Limb (tissue), 2 donors: ENCODE measurements at regions not wholly inside any gene's neighbourhood (a gene's known extent, or its start where the extent isn't known, plus 50 kb on each side); places are given as distances from the start of the nearest gene placed in this dataset.
"Not testable (repeated sequence)": the region's sequence is repeated elsewhere in the genome, so short reads cannot be mapped to it uniquely, and the experiment has no call there.

Experiments
- DNase-seq, 2 donors: peaks; one replicate each; pipeline ENCODE4 v3.0.0-alpha.2; 2016; ENCODE audit errors: extremely low spot score in 2 of 2

DNA sequence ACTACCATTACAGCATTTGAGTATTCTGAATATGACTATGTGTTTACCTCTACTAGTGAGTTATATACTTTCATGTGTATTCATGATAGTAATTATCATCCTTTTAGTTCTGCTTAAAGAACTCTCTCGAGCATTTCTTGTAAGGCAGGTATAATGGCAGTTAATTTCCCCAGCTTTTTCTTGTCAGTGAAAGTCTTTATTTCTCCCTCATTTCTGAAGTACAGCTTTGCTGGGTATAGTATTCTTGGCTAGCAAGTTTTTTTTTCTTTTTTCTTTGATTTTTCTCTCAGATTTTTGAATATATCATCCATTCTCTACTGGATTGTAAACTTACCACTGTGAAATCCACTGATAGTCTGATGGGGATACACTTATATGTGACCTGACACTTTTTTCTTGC is 165.9 kb upstream of the ARHGAP5 start:
- no peak for DNase-seq

DNA sequence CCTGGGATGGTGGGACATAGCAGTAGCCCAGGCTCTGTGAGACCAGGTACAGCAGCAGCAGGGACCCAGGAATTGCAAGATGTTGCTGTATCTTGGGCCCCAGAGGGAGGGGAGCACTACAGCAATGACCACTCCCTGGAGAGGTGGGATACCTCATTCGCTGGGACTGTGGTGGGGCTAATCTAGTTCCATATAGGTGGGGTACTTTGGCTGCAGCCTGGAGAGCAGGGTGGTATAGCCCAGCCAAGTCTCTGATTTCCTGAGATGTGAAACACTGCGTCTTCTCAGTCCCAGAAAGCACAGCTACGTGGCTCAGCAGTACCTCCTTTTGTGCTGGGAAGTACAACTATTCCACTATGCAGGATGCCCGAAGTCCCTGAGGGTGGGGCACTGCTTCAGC is 163.7 kb upstream of the ARHGAP5 start:
- DNase-seq = no peak

DNA sequence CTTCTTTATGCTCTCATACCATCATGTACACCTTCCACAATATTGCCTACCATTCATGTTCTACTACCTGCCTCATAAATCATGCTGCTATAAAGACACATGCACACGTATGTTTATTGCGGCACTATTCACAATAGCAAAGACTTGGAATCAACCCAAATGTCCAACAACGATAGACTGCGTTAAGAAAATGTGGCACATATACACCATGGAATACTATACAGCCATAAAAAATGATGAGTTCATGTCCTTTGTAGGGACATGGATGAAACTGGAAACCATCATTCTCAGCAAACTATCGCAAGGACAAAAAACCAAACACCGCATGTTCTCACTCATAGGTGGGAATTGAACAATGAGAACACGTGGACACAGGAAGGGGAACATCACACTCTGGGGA is 158.8 kb upstream of the ARHGAP5 start:
- not testable (repeated sequence) for DNase-seq

DNA sequence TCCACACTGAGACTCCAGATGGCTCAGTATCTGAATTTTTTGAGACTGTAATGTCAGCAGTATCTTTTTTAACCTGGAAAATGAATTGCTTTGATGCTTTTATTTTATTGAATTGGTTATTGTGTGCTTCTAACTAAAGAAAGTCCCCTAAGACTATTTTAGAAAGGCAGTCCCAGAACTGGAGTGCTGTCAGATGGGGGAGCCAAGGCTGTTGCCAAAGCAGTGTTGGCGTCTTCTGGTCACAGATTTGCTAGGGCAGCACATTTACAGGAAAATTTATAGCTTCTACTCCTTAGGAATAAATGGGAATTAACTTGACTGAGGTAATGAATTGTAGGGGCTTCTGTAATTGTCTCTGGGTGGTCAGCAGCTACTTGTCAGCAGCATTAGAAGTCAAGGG is 157.1 kb upstream of the ARHGAP5 start:
- DNase-seq = no peak

DNA sequence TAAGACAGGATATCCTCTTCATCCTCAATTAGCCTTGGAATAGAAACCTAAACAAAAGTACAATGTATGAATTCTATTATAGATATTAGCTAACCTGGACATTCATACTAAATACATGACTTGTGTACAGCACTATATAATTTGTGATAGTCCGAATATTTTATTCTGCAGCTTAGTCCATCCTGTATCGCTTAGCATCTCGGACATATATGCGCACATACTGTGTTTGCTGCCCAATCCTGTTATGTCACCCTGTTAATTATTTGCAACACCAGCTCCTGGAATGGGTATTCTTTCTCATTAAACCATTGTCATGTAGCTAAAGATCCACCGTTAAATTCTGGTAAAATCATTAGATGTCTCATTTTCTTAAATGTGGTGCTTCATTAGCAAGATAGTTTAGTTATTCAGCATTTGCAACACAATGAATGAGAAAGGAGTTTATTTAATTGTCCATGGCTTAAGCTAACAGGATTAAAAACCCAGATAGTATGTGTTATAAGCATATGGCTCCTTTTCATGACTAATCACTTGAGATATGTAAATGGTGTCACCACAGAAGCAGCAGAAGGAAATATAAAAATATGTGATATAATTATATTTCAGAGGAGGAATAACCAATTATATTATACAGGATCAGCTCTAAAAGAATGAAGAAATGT is 156.0 kb upstream of the ARHGAP5 start:
- DNase-seq = no peak

DNA sequence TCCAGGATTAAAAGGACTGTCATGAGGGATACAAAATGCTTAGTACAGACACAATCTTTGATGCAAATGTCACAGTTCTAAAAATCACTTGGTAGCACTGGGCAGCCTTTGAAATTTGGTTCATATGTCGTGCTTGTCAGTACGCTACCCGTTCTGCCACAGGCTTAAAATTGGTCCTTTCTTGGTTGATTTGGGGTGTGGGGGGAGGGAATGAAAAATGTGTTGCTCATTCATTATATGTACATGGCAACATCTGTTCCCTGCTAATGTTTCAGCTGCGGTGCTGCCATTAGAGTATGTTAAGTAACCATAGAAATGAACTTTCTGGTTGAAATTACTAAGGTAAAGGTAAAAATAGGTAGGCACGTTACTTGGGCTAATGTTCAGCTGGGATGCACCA is 155.4 kb upstream of the ARHGAP5 start:
- no peak for DNase-seq

DNA sequence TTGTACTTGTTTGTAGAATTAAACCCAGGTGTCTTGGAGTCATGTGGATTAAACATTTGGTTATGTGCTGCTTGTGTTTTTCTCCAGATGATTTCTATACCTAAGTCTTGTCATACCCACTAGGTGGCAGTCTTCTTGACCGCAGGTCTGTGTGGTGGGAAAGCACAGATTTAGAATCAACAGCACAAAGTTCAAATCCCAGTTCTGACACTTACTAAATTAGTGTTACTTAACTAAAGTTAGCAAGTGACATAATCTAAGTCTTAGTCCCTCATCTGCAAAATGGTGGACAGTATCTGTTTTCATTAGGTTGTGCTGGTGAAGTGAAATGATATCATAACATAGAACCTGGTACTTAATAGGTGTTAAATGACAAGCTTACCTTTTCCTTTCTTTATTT is 151.0 kb upstream of the ARHGAP5 start:
- peak in 1 of 2 donors; percentile 30 for DNase-seq

DNA sequence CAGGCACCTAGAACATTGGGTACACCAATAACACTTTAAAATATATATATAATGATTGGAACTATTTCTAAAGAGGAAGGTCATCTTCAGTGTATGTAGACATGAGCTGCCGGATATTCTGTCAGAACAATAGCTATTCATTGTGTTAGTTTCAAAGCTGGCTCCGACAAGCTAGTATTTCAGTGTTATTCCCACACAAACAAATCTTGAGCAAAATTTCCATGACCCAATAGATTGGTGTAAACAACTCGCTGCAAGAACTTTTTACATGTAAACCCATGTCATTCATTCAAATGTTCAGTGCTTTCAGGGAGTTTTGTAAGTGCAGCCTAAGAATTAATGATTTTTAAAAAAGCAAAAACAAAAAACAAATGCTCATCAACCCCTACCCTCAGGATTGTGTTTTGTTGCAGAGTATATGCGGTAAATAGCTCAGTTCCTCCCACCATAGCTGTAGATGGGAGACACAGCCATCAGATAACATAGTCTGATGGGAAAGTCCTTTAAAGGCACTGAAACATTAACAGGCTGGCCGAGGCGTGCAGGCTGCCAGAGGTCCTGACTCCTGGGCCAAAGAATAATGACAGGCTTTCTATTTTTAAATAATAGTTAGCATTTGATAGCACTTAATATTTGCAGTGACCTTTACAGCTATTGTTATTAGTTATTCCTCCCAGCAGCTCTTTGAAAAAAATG is 150.3 kb upstream of the ARHGAP5 start:
- no peak for DNase-seq

DNA sequence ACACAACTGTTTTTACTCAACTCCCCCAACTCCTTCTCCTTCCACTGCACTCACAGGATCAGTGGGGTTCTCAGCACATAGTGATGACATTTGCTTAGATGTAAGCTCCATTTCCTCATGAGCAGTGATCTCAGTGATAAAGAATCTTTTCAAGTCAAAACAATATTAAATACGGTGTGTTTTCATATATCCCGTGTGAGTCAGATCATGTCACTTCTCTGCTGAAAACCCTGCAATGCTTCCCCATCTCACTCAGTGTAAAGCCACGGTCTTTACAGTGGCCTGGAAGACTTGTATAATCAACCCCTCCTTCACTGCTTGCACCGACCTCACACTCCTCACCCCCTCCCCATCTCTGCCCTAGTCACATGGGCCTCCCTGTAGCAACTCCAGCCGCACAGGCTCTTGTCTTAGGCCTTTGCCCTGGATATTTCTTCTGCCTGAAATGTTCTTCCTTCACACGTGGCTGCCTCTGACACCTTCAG is 149.7 kb upstream of the ARHGAP5 start:
- DNase-seq = peak in 1 of 2 donors; percentile 26

DNA sequence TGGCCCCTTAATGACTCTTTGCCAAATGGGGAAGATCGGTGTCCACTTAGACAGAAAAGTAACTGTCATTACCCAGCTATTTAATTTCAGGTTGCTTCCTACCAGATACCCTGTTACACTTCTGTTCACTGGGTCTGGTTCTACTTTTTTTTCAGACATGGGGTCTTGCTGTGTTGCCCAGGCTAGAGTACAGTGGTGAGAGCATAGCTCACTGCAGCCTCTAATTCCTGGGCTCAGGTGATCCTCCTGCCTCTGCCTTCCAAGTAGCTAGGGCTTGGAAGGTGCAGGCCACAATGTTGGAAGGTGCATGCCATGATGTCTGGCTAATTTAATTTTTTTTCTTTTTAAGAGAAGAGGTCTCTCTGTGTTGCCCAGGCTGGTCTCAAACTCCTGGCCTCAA is 147.0 kb upstream of the ARHGAP5 start:
- no peak for DNase-seq

DNA sequence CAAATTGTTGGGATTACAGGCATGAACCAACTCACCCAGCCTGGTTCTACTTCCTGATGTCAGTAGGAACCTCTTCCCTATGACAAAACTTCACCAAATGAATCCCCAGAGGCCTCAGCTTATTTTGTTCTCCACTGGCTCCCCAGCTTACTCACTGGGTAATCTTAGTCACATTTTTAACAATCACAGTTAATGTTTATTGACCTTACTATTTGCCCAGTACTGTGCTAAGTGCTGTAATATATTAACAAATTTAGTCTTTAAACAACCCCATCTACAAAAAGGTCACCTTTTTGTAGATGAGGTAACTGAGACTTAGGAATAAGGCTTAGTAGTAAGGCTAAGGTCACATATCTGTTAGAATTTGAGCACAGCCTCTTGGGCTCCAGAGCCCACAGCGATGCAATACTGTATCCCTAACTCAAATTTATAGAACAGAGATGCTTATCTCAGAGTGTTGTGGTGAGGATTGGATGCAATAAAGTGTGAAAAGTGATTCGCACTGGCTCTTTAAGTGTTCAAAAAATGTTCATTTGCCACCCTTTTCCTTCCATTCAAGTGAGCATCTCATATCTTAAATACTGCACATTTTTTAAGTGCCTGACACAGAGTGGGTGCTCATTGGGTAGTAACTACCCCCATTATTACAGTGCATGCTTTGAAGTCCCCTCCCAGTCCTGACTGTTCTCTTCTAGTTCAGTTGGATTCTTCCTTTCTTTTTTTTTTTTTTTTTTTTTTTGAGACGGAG is 146.4 kb upstream of the ARHGAP5 start:
- DNase-seq = no peak

DNA sequence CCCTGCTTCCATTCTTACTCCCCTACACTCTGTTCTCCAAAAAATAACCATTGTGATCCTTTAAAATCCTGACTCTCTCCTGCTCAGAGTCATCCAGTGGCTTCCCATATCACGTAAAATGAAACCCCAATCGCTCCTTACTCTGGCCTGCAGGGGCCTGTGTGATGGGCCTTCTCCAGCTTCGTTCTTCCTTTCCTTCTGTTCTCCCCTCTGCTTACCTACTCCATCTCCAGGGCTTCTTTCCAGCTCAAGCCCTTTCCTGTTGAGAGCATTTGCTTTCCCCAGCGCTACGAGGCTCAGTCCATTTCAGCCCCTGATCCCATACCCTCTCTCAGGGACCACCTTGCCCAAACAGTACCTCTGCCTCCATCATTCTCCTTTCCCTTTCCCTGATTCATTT is 144.4 kb upstream of the ARHGAP5 start:
- DNase-seq = no peak

DNA sequence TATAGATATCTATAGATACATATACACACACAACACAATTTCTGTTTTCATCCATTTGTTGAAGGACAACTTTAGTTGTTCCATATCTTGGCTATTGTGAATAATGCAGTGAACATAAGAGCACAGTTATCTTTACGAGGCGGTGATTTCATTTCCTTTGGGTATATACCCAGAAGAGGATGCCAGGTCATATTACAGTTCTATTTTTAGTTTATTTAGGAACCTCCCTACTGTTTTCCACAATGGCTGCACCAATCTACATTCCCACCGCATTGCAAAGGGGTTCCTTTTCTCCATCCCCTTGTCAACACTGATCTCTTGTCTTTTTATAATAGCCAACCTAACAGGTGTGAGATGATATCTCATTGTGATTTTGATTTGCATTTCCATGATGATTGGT is 143.4 kb upstream of the ARHGAP5 start:
- no peak for DNase-seq

DNA sequence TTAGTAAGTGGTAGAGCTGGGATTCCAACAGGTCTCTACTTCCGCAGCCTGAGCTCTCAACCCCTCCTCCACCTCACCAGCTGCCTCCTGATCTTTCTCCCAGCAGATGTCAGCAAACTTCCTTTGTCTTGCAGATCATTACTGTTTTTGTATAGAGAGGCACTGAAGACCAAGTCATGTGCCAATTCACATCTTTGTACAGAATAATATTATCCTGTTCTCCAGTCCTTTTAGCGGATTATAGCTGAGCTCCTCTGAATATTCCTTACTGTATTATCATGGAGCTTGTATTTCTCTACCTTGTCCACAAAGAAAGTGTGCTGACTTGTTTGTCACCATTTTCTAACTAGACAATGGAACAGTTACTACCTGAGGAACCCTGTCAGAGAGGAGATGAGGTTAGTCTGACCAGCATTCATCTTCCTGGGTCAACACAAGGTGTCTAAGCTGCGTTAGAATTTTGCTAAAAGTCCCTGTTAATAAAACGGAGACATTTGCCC is 142.3 kb upstream of the ARHGAP5 start:
- peak; percentile 51 to 56 for DNase-seq

DNA sequence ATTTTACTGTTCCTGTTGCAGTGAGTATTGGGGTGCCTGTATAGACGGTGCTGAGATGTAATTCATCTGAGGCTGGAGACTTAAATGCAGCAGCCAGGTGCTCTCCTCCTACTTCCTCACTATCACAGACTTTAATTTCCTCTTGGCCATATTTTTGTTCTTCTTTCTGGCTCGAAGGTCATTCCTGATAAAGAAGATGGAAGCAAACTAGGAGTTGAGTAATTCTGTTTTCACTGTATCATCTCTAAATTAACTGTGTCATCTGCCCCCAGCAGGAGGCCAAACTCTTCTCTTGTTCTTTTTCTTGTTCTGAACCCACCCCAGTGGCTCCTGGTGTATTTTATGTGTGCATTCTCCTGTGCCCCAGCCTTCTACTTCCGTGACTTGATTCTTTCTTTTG is 141.7 kb upstream of the ARHGAP5 start:
- no peak for DNase-seq

DNA sequence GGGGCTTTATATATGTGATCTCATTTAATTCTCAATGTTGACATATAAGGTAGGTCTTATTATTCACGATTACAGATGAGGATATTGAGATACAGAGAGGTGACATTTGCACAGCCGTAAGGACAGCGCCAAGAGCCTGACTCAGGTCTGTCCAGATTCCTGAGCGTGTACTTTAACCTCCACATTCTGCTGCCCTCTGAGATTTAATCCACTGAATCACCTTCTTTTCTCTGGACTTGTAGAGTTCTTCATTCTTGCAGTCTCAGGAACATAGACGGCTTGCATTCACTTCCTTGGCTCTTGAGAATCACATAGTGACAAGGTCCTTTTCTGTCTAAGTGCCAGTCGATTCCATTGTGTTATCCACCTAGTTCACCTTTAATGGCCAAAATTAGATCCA is 141.0 kb upstream of the ARHGAP5 start:
- DNase-seq = no peak

DNA sequence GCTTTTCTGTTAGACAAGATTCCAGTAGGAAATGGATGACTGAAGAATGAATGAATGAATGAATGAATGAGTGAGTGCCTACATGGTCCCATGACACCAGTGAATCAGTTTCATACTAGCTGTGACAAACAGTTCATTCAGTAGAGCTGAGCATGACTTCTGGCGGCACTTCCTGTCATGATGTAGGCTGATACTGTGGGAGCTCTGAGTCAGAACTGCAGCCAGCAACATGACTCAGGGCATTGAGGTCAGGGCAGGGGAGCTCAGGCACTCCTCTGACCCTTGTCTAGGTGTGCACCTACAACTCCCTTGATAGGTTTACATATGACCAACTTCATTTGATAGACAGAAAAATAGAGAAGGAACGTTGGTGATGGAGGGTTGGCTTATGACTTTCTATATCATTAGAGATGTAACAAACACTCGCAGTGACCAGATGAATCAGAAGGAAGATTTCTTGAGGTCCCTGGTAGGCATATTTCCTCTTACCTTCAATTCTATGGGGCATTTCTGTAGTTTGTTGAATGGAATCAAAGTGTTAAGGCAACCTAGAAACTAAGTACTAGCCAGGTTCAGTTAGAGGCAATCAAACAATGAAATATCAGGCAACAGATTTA is 139.3 kb upstream of the ARHGAP5 start:
- no peak for DNase-seq

DNA sequence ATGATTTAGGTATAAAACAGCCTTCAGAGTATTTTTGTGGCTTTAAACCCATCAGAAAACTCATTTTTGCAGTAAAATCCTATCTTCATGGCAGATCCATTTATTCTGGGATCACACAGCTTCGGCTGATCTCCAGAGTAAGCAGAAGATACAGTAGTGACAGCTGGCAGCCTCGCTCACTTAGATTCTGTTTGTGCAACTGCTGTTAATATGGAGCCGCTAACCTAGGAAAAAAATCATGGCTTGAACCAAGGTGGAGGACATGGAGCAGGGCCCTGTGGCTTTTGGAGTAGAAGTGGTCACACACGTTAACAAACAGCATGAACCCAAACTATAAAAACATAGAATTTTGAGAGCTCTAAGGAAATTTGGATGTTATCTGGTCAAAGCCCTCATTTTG is 137.2 kb upstream of the ARHGAP5 start:
- no peak for DNase-seq

DNA sequence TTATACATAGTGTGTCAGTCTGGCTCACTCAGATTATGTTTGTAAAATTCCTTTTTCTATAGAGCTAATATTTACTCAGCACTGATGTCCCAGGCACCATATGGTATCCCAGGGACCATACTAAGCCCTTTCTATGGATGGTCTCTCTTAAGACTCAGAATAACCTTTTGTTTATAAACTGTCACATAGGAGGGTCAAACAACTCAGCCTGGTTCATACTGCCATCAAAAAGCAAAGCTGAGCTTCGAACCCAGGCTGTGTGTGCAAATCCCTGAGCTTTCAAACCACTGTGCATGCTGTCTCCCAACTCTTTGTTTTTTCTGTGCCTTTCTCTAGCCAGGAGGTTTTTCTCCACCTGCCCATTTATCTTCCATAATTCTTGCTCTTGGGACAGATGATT is 135.6 kb upstream of the ARHGAP5 start:
- no peak for DNase-seq

DNA sequence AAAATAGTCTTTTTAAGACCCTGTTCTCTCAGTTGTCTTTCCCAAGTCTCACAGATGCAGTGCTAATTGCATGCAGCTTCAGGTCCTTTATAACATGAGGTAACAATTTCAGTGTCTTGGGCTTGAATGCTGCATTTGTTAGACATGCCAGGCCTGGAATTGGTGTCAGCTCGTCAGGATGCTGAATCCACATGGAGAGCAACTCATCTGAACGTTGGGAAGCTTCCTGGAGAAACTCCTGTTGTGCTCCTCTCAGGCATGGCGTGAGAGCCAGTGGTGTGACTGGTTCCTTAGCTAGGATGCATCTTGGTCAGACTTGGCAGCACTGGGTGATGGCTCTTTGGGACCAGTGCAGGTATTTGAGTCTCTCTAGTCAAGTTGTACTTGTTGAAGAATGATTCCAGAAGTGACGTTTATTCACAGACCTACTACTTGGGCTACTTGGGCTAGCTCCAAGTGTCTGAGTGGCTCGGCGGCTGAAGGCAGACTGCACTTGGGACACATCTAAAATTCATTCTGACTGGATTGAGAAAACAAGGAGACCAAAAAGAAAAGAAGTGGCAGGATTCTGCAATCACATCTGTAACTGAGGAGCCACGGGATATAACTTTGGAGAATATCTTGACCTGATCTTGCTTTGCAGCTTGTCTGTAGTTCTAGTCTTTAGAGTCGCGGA is 134.8 kb upstream of the ARHGAP5 start:
- no peak for DNase-seq

DNA sequence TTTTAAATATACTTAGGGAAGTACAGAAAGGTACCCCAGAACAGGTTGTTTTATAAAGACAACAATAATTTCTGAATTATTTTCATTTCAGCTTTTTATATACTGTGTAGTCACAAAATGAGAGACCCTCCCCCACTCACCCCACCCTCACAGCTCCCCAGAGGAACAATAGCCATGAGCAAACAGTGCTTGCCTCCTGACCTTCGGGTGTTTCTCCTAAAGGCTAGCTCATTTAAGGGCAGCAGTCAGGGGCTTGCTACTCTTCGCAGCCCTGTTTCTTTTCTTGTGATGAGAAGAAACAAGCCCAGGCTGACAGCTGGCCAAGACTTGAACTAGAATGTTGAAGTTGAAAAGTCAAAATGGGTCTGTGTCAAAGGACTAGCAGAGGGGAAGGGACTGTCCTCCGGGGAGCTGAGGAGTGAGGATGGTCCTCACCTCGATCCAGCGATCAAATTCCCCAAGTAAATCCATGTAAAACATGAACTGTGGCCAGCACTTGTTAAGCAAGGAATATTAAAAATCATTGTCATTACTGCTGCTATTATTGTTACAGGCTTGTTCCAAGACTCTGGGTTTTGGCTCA is 133.8 kb upstream of the ARHGAP5 start:
- no peak for DNase-seq
